Parathyroid adenoma (tissue), 2 donors: ENCODE measurements at regions not wholly inside any gene's neighbourhood (a gene's known extent, or its start where the extent isn't known, plus 50 kb on each side); places are given as distances from the start of the nearest gene placed in this dataset.

Experiments used
- H2AFZ ChIP-seq: fragments of 300-600 bp; sonication (generic); one replicate; pipeline ENCODE4 v1.7.0; 2017; ENCODE audit warnings: antibody characterized with exemption, mild to moderate bottlenecking
- H3K27ac ChIP-seq: fragments of 300-600 bp; sonication (generic); one replicate; pipeline ENCODE4 v1.7.0; 2017
- H3K27me3 ChIP-seq: fragments of 300-600 bp; sonication (generic); one replicate; pipeline ENCODE4 v1.7.0; 2017; ENCODE audit warnings: low read length; ENCODE audit not compliant: control insufficient read depth, insufficient read depth
- H3K36me3 ChIP-seq: fragments of 300-600 bp; sonication (generic); one replicate; pipeline ENCODE4 v1.7.0; 2017; ENCODE audit warnings: low read length; ENCODE audit not compliant: control insufficient read depth, insufficient read depth
- H3K4me1 ChIP-seq: fragments of 300-600 bp; sonication (generic); one replicate; pipeline ENCODE4 v1.7.0; 2017; ENCODE audit warnings: control low read depth
- H3K4me2 ChIP-seq: fragments of 300-600 bp; sonication (generic); one replicate; pipeline ENCODE4 v1.7.0; 2017; ENCODE audit warnings: low read length
- H3K4me3 ChIP-seq: fragments of 300-600 bp; sonication (generic); one replicate; pipeline ENCODE4 v1.7.0; 2017; ENCODE audit warnings: low read depth, low read length
- H3K79me2 ChIP-seq: fragments of 300-600 bp; sonication (generic); one replicate; pipeline ENCODE4 v1.7.0; 2017; ENCODE audit warnings: control low read depth
- H3K9ac ChIP-seq: fragments of 300-600 bp; sonication (generic); one replicate; pipeline ENCODE4 v1.7.0; 2017; ENCODE audit warnings: mild to moderate bottlenecking
- H3K9me3 ChIP-seq: fragments of 300-600 bp; sonication (generic); one replicate; pipeline ENCODE4 v1.7.0; 2017; ENCODE audit warnings: low read length; ENCODE audit not compliant: control insufficient read depth
- TF ChIP-seq, protein P1 (sequence below): fragments of 300-600 bp; sonication (generic); IDR thresholded peaks from one replicate; pipeline ENCODE4 v1.7.0; 2017; ENCODE audit warnings: antibody characterized with exemption, mild to moderate bottlenecking
- donor health status: primary hyperparathyroidism.

DNA sequence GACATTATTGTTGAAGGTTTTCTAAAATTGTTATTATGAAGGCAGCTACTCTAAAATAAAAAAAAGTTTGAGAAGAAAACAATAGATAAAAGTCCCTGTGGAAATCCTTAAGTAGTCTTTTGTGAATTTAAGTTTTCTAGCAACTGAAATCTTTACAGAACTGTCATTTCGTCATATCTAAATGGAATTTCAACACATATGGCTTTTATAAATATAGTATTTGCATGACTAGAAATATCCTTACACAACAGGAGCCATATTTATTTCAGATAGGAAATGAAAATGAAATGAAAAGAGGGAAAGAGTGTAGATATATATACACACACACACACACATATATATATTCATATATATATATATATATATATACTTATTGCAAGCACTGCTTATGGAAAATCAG lies 204.7 kb upstream of the RGS18 start:
- H2AFZ ChIP-seq, result no peak overlapping the region
- H3K27ac ChIP-seq, result no peak overlapping the region
- H3K4me1 ChIP-seq, result no peaks in the 10 kb centered on the region
- H3K79me2 ChIP-seq, result no peaks in the 10 kb centered on the region
- TF ChIP-seq, protein P1, sequence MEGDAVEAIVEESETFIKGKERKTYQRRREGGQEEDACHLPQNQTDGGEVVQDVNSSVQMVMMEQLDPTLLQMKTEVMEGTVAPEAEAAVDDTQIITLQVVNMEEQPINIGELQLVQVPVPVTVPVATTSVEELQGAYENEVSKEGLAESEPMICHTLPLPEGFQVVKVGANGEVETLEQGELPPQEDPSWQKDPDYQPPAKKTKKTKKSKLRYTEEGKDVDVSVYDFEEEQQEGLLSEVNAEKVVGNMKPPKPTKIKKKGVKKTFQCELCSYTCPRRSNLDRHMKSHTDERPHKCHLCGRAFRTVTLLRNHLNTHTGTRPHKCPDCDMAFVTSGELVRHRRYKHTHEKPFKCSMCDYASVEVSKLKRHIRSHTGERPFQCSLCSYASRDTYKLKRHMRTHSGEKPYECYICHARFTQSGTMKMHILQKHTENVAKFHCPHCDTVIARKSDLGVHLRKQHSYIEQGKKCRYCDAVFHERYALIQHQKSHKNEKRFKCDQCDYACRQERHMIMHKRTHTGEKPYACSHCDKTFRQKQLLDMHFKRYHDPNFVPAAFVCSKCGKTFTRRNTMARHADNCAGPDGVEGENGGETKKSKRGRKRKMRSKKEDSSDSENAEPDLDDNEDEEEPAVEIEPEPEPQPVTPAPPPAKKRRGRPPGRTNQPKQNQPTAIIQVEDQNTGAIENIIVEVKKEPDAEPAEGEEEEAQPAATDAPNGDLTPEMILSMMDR, result no peak
- H3K4me3 ChIP-seq, result no peak overlapping the region
- no peak overlapping the region for H3K9ac ChIP-seq
- H3K36me3 ChIP-seq, result no peaks in the 10 kb centered on the region
- H3K27me3 ChIP-seq, result no peaks in the 10 kb centered on the region
- no peaks in the 10 kb centered on the region for H3K9me3 ChIP-seq
- H3K4me2 ChIP-seq, result no peak overlapping the region

GRCh38 chr1:191959856-191960255 lies 198.4 kb upstream of the RGS18 start:
- H3K4me2 ChIP-seq, result no peak overlapping the region
- no peaks in the 10 kb centered on the region for H3K4me1 ChIP-seq
- H3K27ac ChIP-seq, result no peak overlapping the region
- H3K36me3 ChIP-seq, result no peaks in the 10 kb centered on the region
- H2AFZ ChIP-seq, result no peak overlapping the region
- TF ChIP-seq, protein P1, result no peak
- H3K4me3 ChIP-seq, result no peak overlapping the region
- no peaks in the 10 kb centered on the region for H3K9me3 ChIP-seq
- H3K27me3 ChIP-seq, result no peaks in the 10 kb centered on the region
- no peaks in the 10 kb centered on the region for H3K79me2 ChIP-seq
- no peak overlapping the region for H3K9ac ChIP-seq

DNA sequence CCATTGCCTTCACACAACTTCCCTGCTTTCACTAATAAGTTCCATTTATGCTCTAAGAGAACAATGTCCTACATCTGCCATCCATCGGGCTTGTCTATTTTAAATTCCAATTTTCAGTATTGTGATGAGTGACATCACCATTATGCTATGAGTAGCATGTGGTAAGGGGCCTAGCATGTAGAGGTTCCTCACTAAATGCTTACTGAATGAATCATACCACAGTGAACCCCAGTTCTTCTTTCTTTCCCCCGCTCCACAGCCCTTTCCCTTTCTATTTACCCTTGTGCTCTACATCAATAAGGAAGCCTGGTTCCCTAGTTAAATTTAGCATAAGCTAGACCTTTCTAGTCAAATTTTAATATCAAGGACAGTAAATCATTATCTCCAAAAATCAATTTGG lies 195.0 kb upstream of the RGS18 start:
- no peaks in the 10 kb centered on the region for H3K79me2 ChIP-seq
- no peaks in the 10 kb centered on the region for H3K4me1 ChIP-seq
- TF ChIP-seq, protein P1, result no peak

GRCh38 chr1:191963781-191964455 lies 194.3 kb upstream of the RGS18 start:
- H3K4me2 ChIP-seq, result no peak overlapping the region
- no peaks in the 10 kb centered on the region for H3K9me3 ChIP-seq
- H3K9ac ChIP-seq, result no peak overlapping the region
- H3K4me1 ChIP-seq, result no peaks in the 10 kb centered on the region
- no peak overlapping the region for H3K27ac ChIP-seq
- H3K79me2 ChIP-seq, result no peaks in the 10 kb centered on the region
- H3K4me3 ChIP-seq, result no peak overlapping the region
- no peak overlapping the region for H2AFZ ChIP-seq
- TF ChIP-seq, protein P1, result no peak
- no peaks in the 10 kb centered on the region for H3K27me3 ChIP-seq
- no peaks in the 10 kb centered on the region for H3K36me3 ChIP-seq

More for the DNA sequence above, 195.0 kb upstream of the RGS18 start:
- Histone ChIP-seq H2AFZ (no peak overlapping the region), H3K27ac (no peak overlapping the region), H3K36me3 (no peaks in the 10 kb centered on the region), H3K9me3 (no peaks in the 10 kb centered on the region), H3K27me3 (no peaks in the 10 kb centered on the region), H3K9ac (no peak overlapping the region), H3K4me3 (no peak overlapping the region), H3K4me2 (no peak overlapping the region)

GRCh38 chr1:191969290-191969689 lies 189.0 kb upstream of the RGS18 start:
- Histone ChIP-seq H3K36me3 (no peaks in the 10 kb centered on the region), H3K9me3 (no peaks in the 10 kb centered on the region), H3K27ac (no peak overlapping the region), H3K27me3 (no peaks in the 10 kb centered on the region), H3K4me3 (no peak overlapping the region), H3K9ac (no peak overlapping the region), H3K4me1 (no peaks in the 10 kb centered on the region), H3K4me2 (no peak overlapping the region), H3K79me2 (no peaks in the 10 kb centered on the region), H2AFZ (no peak overlapping the region)
- TF ChIP-seq, protein P1, result no peak
